SU-DHL-6 (cell line): ENCODE measurements at regions not wholly inside any gene's neighbourhood (a gene's known extent, or its start where the extent isn't known, plus 50 kb on each side); places are given as distances from the start of the nearest gene placed in this dataset.

Experiments
- H2AFZ ChIP-seq: fragments of 200-600 bp; sonication (generic); 2 replicates; pipeline ENCODE4 v1.6.1; 2014; ENCODE audit warnings: low read depth, mild to moderate bottlenecking, moderate library complexity, mixed read lengths, antibody characterized with exemption, low read length; ENCODE audit not compliant: severe bottlenecking
- H3F3A ChIP-seq: fragments of 200-600 bp; shearing (Covaris generic); 2 replicates; pipeline ENCODE4 v1.6.0; 2016; ENCODE audit warnings: antibody characterized with exemption, mild to moderate bottlenecking; ENCODE audit not compliant: insufficient read depth
- H3K27ac ChIP-seq: fragments of 200-600 bp; sonication (generic); 2 replicates; pipeline ENCODE4 v1.5.1; 2016; ENCODE audit warnings: low read depth, mild to moderate bottlenecking, low read length, moderate library complexity, mixed read lengths
- H3K27me3 ChIP-seq: fragments of 200-600 bp; sonication (generic), shearing (Covaris generic); 2 replicates; pipeline ENCODE4 v1.6.0; 2014; ENCODE audit warnings: mild to moderate bottlenecking, low read length
- H3K36me3 ChIP-seq: fragments of 200-600 bp; sonication (generic); 2 replicates; pipeline ENCODE4 v1.6.1; 2014; ENCODE audit warnings: mild to moderate bottlenecking, low read length, mixed read lengths
- H3K4me2 ChIP-seq: fragments of 300-600, 200-600 bp; shearing (Covaris generic), sonication (generic); 2 replicates; pipeline ENCODE4 v1.6.0; 2014; ENCODE audit warnings: low read length, low read depth, mild to moderate bottlenecking; ENCODE audit not compliant: poor library complexity, severe bottlenecking
- H3K4me3 ChIP-seq: fragments of 200-600 bp; sonication (generic); 2 replicates; pipeline ENCODE4 v1.5.1; 2014; ENCODE audit warnings: antibody characterized with exemption, low read length, mild to moderate bottlenecking, mixed read lengths; ENCODE audit not compliant: insufficient read depth, poor library complexity, severe bottlenecking
- H3K79me2 ChIP-seq: fragments of 200-600 bp; sonication (generic); 2 replicates; pipeline ENCODE4 v1.6.1; 2014; ENCODE audit warnings: mild to moderate bottlenecking, low read length, moderate library complexity; ENCODE audit not compliant: insufficient read depth
- H3K9ac ChIP-seq: fragments of 200-600 bp; sonication (generic); 2 replicates; pipeline ENCODE4 v1.7.0; 2014; ENCODE audit warnings: mild to moderate bottlenecking, low read length
- H3K9me2 ChIP-seq: fragments of 200-600 bp; sonication (generic); replicated peaks from 2 replicates; pipeline ENCODE4 v1.6.1; 2014; ENCODE audit warnings: low read length; ENCODE audit not compliant: insufficient read depth
- H3K9me3 ChIP-seq: fragments of 200-600 bp; sonication (generic); 2 replicates; pipeline ENCODE4 v1.6.1; 2014; ENCODE audit warnings: low read length, mixed read lengths; ENCODE audit not compliant: insufficient read depth
- H4K20me1 ChIP-seq: fragments of 200-600 bp; sonication (generic); 2 replicates; pipeline ENCODE4 v1.6.1; 2014; ENCODE audit warnings: low read depth, mild to moderate bottlenecking, antibody characterized with exemption, low read length, moderate library complexity, mixed read lengths
- EZH2phosphoT487 ChIP-seq: fragments of 200-600 bp; sonication (generic), shearing (Covaris generic); conservative IDR thresholded peaks from 2 replicates; pipeline ENCODE4 v1.6.1; 2018; ENCODE audit warnings: mild to moderate bottlenecking, antibody characterized with exemption, low read length, moderate library complexity, mixed read lengths
- TF ChIP-seq, protein P1 (sequence below): fragments of 200-600 bp; sonication (generic); IDR thresholded peaks from one replicate; pipeline ENCODE4 v1.5.1; 2017; ENCODE audit warnings: antibody characterized with exemption, mild to moderate bottlenecking, low read length, moderate library complexity; ENCODE audit not compliant: insufficient read depth, poor library complexity, severe bottlenecking

DNA sequence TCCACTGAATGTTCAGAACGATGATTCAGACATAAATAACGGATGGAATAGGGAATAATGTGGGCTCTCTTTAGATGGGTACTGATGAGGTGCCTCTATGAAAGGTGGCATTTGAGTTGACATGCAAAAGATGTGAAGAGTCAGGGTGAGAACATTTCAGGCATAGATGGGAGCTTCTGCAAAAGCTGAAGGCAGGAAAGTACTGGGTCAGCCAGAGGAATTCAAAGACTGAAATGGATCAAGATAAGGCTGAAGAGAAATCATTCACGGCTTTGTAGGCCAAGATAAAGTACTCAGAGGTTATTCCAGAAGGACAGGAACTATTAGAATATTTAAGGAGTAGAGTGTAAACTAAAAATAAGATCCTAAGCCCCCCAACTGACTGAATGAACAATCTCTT lies 189.6 kb upstream of the MCTP2 start:
- Histone ChIP-seq H2AFZ (no peak overlapping the region), H3K79me2 (no peaks in the 10 kb centered on the region), H3K27ac (no peak overlapping the region), H3K9me2 (no peaks in the 10 kb centered on the region), H3K27me3 (no peaks in the 10 kb centered on the region), H3F3A (no peaks in the 10 kb centered on the region), H3K4me3 (no peak overlapping the region), H3K9me3 (no peaks in the 10 kb centered on the region), H3K4me2 (no peak overlapping the region), H4K20me1 (no peaks in the 10 kb centered on the region), H3K9ac (no peak overlapping the region), H3K36me3 (no peaks in the 10 kb centered on the region)
- TF ChIP-seq, protein P1, sequence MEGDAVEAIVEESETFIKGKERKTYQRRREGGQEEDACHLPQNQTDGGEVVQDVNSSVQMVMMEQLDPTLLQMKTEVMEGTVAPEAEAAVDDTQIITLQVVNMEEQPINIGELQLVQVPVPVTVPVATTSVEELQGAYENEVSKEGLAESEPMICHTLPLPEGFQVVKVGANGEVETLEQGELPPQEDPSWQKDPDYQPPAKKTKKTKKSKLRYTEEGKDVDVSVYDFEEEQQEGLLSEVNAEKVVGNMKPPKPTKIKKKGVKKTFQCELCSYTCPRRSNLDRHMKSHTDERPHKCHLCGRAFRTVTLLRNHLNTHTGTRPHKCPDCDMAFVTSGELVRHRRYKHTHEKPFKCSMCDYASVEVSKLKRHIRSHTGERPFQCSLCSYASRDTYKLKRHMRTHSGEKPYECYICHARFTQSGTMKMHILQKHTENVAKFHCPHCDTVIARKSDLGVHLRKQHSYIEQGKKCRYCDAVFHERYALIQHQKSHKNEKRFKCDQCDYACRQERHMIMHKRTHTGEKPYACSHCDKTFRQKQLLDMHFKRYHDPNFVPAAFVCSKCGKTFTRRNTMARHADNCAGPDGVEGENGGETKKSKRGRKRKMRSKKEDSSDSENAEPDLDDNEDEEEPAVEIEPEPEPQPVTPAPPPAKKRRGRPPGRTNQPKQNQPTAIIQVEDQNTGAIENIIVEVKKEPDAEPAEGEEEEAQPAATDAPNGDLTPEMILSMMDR, result no peak
- no peak for TF ChIP-seq EZH2phosphoT487

DNA sequence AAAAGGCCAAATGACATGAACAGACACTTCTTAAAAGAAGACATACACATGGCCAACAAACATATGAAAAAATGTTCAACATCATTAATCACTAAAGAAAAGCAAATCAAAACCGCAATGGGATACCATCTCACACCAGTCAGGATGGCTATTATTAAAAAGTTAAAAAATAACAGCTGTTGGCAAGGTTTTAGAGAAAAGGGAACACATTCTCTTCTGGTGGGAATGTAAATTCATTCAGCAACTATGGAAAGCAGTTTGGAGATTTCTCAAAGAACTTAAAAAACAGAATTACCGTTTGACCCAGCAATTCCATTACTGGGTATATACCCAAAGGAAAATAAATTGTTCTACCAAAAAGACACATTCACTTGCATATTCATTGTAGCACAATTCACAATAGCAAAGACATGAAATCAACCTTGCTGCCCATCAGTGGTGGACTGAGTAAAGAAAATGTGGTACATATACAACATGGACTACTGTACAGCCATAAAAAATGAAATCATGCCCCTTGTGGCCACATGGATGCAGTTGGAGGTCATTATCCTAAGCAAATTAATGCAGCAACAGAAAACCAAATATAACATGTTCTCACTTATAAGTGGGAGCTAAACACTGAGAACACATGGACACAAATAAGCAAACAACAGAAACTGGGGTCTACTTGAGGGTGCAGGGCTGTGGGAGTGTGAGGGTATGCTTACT lies 190.7 kb upstream of the MCTP2 start:
- Histone ChIP-seq H3K27me3 (no peaks in the 10 kb centered on the region), H3F3A (no peaks in the 10 kb centered on the region), H3K79me2 (no peaks in the 10 kb centered on the region), H4K20me1 (no peaks in the 10 kb centered on the region), H3K9me2 (no peaks in the 10 kb centered on the region), H3K4me2 (no peak overlapping the region), H2AFZ (no peak overlapping the region), H3K27ac (no peak overlapping the region), H3K4me3 (no peak overlapping the region), H3K9me3 (no peaks in the 10 kb centered on the region), H3K36me3 (no peaks in the 10 kb centered on the region), H3K9ac (no peak overlapping the region)
- no peak for TF ChIP-seq EZH2phosphoT487
- TF ChIP-seq, protein P1, result no peak

DNA sequence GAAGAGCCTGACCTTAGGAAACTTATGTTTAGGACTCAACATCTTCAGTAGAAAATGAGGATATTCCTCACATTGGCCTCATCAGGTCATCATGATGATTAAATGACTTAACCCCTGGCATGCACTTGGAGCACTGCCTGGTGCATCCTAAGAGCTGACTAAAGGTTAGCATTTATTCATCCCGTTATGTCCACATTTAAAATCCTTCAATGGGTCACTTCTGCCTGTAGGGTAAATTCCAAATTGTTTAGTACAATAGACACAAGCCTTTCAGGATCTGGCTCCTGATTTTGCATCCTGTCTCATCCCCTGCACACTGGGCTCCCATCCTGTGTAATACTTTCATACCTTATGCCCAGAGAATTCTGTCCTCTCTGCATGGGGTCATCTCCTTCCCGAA lies 195.2 kb upstream of the MCTP2 start:
- H3K36me3 ChIP-seq, result no peaks in the 10 kb centered on the region
- no peaks in the 10 kb centered on the region for H4K20me1 ChIP-seq
- H3K27ac ChIP-seq, result no peak overlapping the region
- H3K9me3 ChIP-seq, result no peaks in the 10 kb centered on the region
- TF ChIP-seq, protein P1, result no peak
- TF ChIP-seq EZH2phosphoT487, result no peak
- H3K9me2 ChIP-seq, result no peaks in the 10 kb centered on the region
- no peak overlapping the region for H3K4me3 ChIP-seq
- H3K9ac ChIP-seq, result no peak overlapping the region
- no peaks in the 10 kb centered on the region for H3K27me3 ChIP-seq
- no peak overlapping the region for H3K4me2 ChIP-seq
- H2AFZ ChIP-seq, result no peak overlapping the region
- no peaks in the 10 kb centered on the region for H3F3A ChIP-seq
- H3K79me2 ChIP-seq, result no peaks in the 10 kb centered on the region
